ENCODE measurements at regions not wholly inside any gene's neighbourhood (a gene's known extent, or its start where the extent isn't known, plus 50 kb on each side); places are given as distances from the start of the nearest gene placed in this dataset.

DNA sequence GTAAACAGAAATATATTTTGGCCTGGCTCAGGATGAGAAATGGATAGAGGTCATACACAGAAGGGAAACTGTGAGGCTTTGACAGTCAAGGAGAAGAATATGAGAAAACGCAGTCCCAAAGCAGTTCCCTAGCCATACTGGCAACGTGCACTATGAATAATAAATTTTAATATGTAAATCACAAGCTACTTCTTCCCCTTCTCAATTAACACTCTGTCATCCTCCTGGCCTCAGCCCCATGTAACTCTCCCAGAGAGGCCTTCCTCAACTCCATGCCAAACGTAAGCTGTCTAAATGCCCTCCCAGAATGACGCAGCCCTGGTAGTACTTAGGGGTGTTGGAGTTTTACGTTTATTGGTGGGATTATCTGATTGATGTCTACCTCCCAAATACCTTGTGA, 732.6 kb downstream of the LIG4 start:
- H2BK12ac ChIP-seq (ENCODE audit: insufficient read length, low read depth, low read length): no peak overlapping the region
- Mint-ChIP-seq H3K27ac (no peak overlapping the region), H3K4me3 (no peak overlapping the region), H3K27me3 (ENCODE audit: low read depth) (no peaks in the 10 kb centered on the region), H3K9me3 (no peaks in the 10 kb centered on the region), H3K4me1 (peaks cover 3 to 7% of the 10 kb centered on the region in 2 experiments; a peak in 2 of 4 replicates), H3K36me3 (ENCODE audit: insufficient read depth in 1 of 3, low read depth in 3 of 3) (no peaks in the 10 kb centered on the region)
- no peak overlapping the region for H3K18ac ChIP-seq (ENCODE audit: insufficient read length, low read depth, low read length)
- H4K5ac ChIP-seq (ENCODE audit: insufficient read length, low read depth, low read length): no peak overlapping the region
- H2BK120ac ChIP-seq (ENCODE audit: low read depth, low read length, poor library complexity, severe bottlenecking): no peak overlapping the region
- no peak overlapping the region for H2BK20ac ChIP-seq (ENCODE audit: low read depth, low read length, poor library complexity, severe bottlenecking)
- no peak overlapping the region for H3K9ac ChIP-seq (ENCODE audit: extremely low read depth, insufficient read length, low read length)
- H3K56ac ChIP-seq (ENCODE audit: insufficient read length, low read depth, low read length): no peak overlapping the region
- no peak overlapping the region for H2BK15ac ChIP-seq (ENCODE audit: low read depth, low read length)
- no peak overlapping the region for H4K91ac ChIP-seq (ENCODE audit: insufficient read length, low read depth, low read length)
- H3K4ac ChIP-seq (ENCODE audit: low read depth, low read length): no peak overlapping the region
- H3K79me2 ChIP-seq (ENCODE audit: insufficient read depth, low read length): no peaks in the 10 kb centered on the region
- H2AK5ac ChIP-seq (ENCODE audit: insufficient read length, low read length): no peak overlapping the region
- no peak overlapping the region for H3K27ac ChIP-seq (ENCODE audit: insufficient read length, low read depth, low read length)
- no peak overlapping the region for H3K14ac ChIP-seq (ENCODE audit: insufficient read depth, low read length)
- no peak overlapping the region for H3K23ac ChIP-seq (ENCODE audit: insufficient read length, low read depth, low read length)
- H3K27me3 ChIP-seq (ENCODE audit: insufficient read depth, low read length): no peaks in the 10 kb centered on the region
- no peak overlapping the region for H2BK5ac ChIP-seq (ENCODE audit: insufficient read length, low read length)
- DNase-seq: no peak
- H2AFZ ChIP-seq (ENCODE audit: low read length): no peak overlapping the region
- H3K4me1 ChIP-seq (ENCODE audit: insufficient read depth, low read length): no peaks in the 10 kb centered on the region
- no peaks in the 10 kb centered on the region for H3K79me1 ChIP-seq (ENCODE audit: insufficient read depth, low read depth, low read length, poor library complexity, severe bottlenecking)
- H4K20me1 ChIP-seq (ENCODE audit: control insufficient read depth, insufficient read depth, insufficient read length): no peaks in the 10 kb centered on the region
- H3K23me2 ChIP-seq (ENCODE audit: insufficient read length, low read depth, low read length, poor library complexity, severe bottlenecking): no peaks in the 10 kb centered on the region
- H3K4me2 ChIP-seq (ENCODE audit: insufficient read depth, insufficient read length, low read length): no peak overlapping the region
- TF ChIP-seq, protein P1, sequence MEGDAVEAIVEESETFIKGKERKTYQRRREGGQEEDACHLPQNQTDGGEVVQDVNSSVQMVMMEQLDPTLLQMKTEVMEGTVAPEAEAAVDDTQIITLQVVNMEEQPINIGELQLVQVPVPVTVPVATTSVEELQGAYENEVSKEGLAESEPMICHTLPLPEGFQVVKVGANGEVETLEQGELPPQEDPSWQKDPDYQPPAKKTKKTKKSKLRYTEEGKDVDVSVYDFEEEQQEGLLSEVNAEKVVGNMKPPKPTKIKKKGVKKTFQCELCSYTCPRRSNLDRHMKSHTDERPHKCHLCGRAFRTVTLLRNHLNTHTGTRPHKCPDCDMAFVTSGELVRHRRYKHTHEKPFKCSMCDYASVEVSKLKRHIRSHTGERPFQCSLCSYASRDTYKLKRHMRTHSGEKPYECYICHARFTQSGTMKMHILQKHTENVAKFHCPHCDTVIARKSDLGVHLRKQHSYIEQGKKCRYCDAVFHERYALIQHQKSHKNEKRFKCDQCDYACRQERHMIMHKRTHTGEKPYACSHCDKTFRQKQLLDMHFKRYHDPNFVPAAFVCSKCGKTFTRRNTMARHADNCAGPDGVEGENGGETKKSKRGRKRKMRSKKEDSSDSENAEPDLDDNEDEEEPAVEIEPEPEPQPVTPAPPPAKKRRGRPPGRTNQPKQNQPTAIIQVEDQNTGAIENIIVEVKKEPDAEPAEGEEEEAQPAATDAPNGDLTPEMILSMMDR (conservative IDR thresholded peaks at IDR 0.05): no peak
- no CpG with 5 or more reads among the region's 5 CpGs for WGBS (ENCODE audit: extremely low coverage, insufficient read length, low lambda C conversion rate)
- no peak overlapping the region for H3T11ph ChIP-seq (ENCODE audit: low read length)
- no peaks in the 10 kb centered on the region for H3K9me3 ChIP-seq (ENCODE audit: control insufficient read depth, low read depth, low read length)
- no peak overlapping the region for H4K8ac ChIP-seq (replicated peaks; ENCODE audit: insufficient read length, low read depth, low read length)

All from H9 (cell line).